Upper lobe of left lung (tissue), 4 donors: ENCODE measurements at regions not wholly inside any gene's neighbourhood (a gene's known extent, or its start where the extent isn't known, plus 50 kb on each side); places are given as distances from the start of the nearest gene placed in this dataset.

Experiments used
- CTCF ChIP-seq, 6 experiments: fragments of 450-650 bp in 4 of 6; fragments of 200-600 bp in 2 of 6; sonication (generic) in 2 of 6; IDR thresholded peaks; one replicate each; pipeline ENCODE4 v1.5.1; 2016 to 2019; ENCODE audit warnings: antibody characterized with exemption in 6 of 6
- EP300 ChIP-seq, 4 donors: sonication (generic); formaldehyde crosslinking; IDR thresholded peaks; one replicate each; pipeline ENCODE4 v1.5.1; 2017; ENCODE audit warnings: antibody characterized with exemption in 4 of 4, control low read depth in 2 of 4
- POLR2A ChIP-seq, 4 donors: fragments of 450-650 bp; IDR thresholded peaks; one replicate each; pipeline ENCODE4 v1.5.1; 2016 to 2017; ENCODE audit warnings: antibody characterized with exemption in 4 of 4, mild to moderate bottlenecking in 2 of 4

- TF ChIP-seq POLR2A (IDR thresholded peaks at IDR 0.05) (no peak), EP300 (IDR thresholded peaks at IDR 0.05) (no peak), CTCF (IDR thresholded peaks at IDR 0.05) (no peak)
Observed at GRCh38 chr17:15121426-15121825, 143.7 kb downstream of the PMP22 start.
